HG03565 (cell line): ENCODE measurements at regions not wholly inside any gene's neighbourhood (a gene's known extent, or its start where the extent isn't known, plus 50 kb on each side); places are given as distances from the start of the nearest gene placed in this dataset.

Source experiments
- ATAC-seq: cut with Tn5 transposase; IDR thresholded peaks from one replicate; pipeline ENCODE4 v1.9.1; 2021; ENCODE audit warnings: mild to moderate bottlenecking, moderate library complexity; ENCODE audit not compliant: unreplicated experiment

DNA sequence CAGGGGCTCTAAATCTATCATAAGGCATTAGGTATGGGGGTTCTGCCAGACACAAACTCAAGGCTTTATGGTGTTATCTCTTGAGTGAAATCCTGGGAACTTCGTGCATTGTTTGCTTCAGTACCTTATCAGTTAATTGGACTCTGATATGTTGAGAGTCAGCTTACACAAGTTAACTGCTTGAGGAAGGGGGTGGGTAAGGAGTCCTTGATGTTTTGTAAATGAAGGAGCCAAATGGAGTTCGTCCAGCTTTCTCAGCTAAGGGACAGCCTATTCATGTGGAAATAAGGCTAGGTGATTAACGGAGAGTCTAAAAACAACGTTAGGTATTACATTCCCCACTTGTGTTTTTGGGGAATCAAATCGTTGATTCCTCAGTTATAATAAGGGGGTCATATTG lies 157.4 kb downstream of the TRIM27 start:
- no peak for ATAC-seq

- ATAC-seq, result no peak
Observed at GRCh38 chr6:28767133-28767532, 156.7 kb downstream of the TRIM27 start.

DNA sequence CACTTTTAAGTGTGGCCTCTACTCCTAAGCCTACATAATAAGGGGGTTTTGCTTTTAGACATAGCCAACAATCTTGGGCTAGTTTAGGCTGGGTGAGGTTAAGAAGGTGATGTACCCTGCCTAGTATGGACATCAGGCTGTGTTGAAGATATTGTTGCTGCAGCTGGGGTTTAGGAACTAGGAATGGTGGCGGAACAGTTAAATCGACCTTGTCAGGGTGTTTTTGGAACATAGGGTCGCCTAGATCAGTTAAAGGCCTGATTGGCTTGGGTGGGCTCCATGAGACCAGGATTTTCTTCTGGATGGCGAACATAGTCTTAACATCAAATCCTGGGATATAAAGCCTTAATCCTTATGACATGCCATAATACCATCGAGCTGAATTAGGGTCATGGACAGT lies 156.1 kb downstream of the TRIM27 start:
- no peak for ATAC-seq

DNA sequence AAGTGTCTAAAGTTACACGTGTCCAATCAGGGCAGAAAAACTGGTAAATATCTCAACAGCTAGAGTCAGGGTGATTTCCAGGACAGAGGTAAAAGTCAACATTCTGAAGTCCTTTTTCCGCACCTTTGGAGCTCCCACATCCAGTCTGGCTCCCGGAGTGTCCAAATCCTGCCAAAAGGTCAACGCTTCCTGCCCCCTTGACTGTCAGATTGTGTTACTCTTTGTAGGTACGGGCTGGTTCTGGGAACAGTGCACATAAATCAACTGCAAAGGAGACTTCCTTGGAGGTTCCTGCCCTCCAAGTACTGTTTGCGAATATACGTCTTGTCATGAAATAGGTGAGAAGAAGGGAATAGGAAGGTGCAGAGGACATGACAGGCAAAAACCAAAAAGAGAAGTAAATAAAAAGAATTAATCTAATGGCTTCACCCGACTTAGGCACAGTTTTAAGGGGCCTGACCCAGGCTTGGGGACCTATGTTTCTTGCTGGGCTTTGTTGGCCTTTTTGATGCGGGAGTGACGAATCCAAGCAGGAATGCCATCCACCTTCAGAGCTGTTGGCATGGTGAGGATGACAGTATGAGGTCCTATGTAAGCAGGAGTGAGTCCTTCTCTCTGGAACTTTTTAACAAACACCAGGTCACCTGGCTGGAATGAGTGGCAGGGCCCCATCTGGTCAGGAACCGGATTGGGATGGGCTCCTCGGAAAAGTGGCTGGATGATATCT lies 155.4 kb downstream of the TRIM27 start:
- ATAC-seq, result no peak

- ATAC-seq, result no peak
Observed at GRCh38 chr6:28769626-28770402, 154.0 kb downstream of the TRIM27 start.

GRCh38 chr6:28770732-28771131 lies 153.1 kb downstream of the TRIM27 start:
- no peak for ATAC-seq

GRCh38 chr6:28771401-28772267 lies 152.2 kb downstream of the TRIM27 start:
- no peak for ATAC-seq

DNA sequence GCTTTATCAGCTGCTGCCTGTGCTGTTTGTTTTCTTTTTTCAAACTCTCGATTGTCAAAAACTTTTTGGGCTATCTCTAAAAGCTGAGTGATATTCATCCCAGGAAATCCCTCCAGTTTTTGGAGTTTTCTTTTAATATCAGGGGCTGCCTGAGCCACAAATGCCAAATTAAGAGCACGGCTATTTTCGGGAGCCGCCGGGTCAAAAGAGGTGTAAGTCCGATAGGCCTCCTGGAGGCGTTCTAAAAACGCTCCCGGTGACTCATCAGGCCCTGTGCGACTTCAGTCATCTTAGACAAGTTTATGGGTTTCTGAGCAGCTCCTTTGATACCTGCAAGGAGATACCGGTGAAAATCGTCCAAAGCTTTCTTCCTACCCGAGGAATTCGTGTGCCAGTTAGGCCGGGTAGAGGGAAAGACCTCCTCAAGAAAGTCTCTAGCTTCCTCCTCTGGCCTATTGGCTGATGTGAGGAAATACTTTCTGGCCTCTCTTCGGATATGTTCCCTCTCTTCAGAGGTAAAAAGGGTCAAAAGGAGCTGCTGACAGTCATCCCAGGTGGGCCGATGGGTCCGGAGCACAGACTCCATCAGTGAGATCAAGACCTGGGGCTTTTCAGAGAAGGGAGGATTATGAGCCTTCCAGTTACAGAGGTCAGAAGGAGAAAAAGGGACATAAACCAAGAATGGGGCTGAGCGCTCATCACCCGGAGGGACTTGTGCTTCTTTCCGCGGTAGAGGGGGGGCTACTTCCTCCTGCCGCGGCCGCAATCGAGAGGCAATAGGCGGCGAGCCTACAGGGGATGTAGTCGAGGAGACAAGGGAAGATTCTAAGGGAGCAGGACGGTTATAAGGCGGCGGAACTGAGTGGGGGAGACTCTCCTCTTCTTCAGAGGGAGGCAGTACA lies 151.1 kb downstream of the TRIM27 start:
- no peak for ATAC-seq

- ATAC-seq, result no peak
Observed at GRCh38 chr6:28774292-28775051, 149.3 kb downstream of the TRIM27 start.

GRCh38 chr6:28775052-28775376 lies 148.8 kb downstream of the TRIM27 start:
- ATAC-seq, result no peak

DNA sequence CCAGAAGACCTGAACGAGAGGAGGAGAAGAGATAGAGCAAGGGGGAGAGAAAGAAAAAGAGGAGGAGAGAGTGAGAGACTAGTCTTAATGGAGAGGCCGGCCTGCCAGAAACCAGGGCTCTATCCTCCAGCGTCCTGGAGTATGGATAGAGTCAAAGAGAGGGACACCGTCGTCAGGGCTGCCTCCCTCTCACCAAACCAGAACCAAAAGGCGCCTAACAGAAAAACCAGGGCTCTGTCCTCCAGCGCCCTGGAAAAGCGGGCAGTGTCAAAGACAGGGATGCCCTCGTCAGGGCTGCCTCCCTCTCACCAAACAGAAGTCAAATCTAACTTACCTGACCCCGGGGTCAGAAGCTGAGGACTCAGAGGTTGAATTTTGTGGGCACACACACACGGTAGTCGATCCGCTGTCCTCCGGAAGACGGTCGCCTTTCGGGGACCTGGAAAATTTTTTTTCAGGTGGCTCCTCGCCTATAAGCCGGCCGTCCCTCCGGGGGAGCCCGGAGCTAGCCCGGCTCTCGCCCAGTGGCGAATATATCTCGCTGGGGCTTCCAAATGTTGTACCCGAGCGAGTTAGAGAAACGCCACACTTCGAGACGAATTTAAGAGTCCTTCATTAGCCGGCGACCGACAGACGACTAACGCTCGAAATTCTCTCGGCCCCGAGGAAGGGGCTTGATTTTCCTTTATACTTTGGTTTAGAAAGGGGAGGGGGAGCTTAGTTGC lies 148.2 kb downstream of the TRIM27 start:
- ATAC-seq, result no peak

- no peak for ATAC-seq
Observed at GRCh38 chr6:28776269-28777146, 147.3 kb downstream of the TRIM27 start.

DNA sequence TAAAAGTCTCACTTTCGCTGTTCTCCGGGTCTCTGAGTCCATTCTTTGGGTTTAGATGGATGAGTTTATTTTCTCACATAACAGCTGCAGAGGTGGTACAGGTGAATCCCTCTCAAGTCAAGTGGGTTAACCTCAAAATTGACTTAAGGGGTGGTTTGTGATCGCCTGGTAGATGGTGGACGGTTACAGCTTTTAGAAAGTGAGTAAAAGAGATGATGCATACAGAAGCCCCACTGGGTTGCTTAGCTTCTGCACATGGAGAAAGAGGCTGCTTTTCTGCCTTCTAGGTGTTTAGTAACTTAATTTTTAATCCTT lies 146.7 kb downstream of the TRIM27 start:
- no peak for ATAC-seq

- no peak for ATAC-seq
Observed at GRCh38 chr6:28782113-28782673, 141.6 kb downstream of the TRIM27 start.

DNA sequence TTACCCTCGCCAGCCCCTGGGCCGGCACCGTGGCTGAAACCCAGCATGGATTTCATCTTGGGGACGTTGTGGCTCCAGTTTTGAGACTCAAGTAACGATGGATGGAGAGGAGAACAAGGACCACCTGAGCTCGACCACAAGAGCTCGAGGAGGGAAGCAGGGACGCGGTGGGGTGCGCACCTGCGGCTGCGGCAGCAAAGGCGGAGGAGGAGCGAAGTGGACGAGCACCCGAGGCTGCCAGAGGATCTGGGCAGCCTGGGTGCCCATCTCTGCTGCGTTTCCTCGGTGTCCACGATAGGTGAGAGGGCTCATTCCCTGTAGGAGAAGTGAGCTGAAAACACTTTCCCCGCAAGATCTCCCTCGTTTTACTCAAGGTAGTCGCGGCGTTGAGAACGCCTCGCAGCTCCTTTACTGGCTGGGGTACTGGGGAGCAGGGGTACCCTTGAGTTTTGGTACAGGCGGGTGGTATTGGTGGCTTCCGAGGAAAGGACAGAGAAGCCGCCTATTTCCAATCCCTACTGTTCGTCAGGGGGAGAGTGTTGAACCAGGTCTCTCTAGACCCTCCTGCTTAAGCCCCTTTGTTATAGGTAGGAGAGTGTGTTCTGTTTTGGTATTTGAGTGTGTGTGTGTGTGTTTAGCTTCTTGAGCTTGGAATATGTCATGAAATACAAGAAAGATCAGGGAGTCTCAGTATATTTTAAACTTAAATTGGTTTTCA lies 137.7 kb downstream of the TRIM27 start:
- ATAC-seq, result no peak

DNA sequence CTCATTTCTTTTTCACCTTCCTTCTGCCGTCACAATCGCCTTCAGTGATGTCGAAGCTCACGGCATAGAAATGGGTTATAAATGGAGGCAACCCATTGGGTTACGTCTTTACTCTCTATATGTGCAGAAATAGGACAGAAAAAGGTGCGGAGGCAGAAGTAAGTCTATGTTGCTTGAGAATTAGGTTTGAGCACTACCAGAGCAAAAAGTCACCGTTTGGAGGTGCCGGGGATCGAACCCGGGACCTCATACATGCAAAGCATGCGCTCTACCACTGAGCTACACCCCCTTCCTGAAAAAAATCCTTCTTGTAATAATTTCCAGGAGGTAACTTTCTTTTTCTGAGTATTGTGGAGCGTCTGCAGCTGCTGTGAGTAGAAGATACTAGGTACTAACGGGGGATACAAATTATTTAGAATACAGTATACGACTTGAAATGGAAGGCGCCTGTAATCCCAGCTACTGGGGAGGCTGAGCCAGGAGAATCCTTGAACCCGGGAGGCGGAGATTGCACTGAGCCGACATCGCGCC lies 134.2 kb downstream of the TRIM27 start:
- ATAC-seq, result no peak

DNA sequence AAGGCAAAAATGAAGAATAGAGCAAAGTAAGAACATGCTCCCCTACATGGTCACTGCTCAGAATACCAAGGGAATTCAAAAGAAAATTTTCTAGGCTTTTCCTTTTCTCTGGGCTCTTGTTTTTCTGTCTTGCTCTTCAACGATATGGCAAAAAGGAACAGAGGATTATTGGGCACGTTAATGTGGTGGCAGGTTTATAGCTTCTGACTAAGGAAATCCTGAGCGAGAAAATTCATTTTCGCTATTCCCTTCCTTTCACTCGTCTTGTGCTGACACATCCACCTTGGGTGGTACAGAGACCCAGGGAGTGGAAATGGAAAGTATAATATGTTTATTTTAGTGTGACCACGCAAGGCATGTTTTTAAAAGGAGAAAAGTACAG lies 132.8 kb downstream of the TRIM27 start:
- ATAC-seq, result no peak
